IMR-90 (cell line): ENCODE measurements at regions not wholly inside any gene's neighbourhood (a gene's known extent, or its start where the extent isn't known, plus 50 kb on each side); places are given as distances from the start of the nearest gene placed in this dataset.

Experiments
- ATAC-seq: fragments of 200-7000 bp; cut with Tn5 transposase; 2 replicates; pipeline ENCODE4 v1.9.1; 2020; ENCODE audit warnings: low read depth, mild to moderate bottlenecking, moderate library complexity
- BruUV-seq: library from RNA; stranded (reverse); fragments of 400-500 nt; replicated peaks from 2 replicates; lab custom pipeline; 2021; lab: Mats Ljungman, UMichigan
- CTCF ChIA-PET: fragments of 300-600 bp; formaldehyde crosslinking; extraction: SDS; loops from one replicate; lab custom pipeline; 2021; ENCODE audit warnings: antibody characterized with exemption; lab: Yijun Ruan, JAX
- POLR2A ChIA-PET: fragments of 300-600 bp; sonication (Branson Sonifier 250); formaldehyde crosslinking; loops from one replicate; lab custom pipeline; 2022; ENCODE audit warnings: antibody characterized with exemption; ENCODE audit not compliant: unreplicated experiment; lab: Charles Lee
- DNase-seq: peaks from one replicate; pipeline ENCODE4 v3.0.0; 2013
- H2AFZ ChIP-seq: replicated peaks from 2 replicates; pipeline ENCODE3; 2013; ENCODE audit warnings: low read length, mild to moderate bottlenecking; ENCODE audit not compliant: poor library complexity
- H2AK5ac ChIP-seq: 2 replicates; pipeline ENCODE4 v1.6.1; 2013; ENCODE audit warnings: low read depth, low read length, inconsistent platforms
- H2AK9ac ChIP-seq: replicated peaks from 2 replicates; pipeline ENCODE3; 2013; ENCODE audit warnings: mild to moderate bottlenecking, low read depth, low read length, moderate library complexity; ENCODE audit not compliant: poor library complexity
- H2BK120ac ChIP-seq: 2 replicates; pipeline ENCODE4 v1.6.1; 2013; ENCODE audit warnings: low read depth, low read length, inconsistent platforms
- H2BK15ac ChIP-seq: 3 replicates; pipeline ENCODE4 v1.6.1; 2013; ENCODE audit warnings: low read depth, low read length, inconsistent platforms
- H2BK20ac ChIP-seq: 2 replicates; pipeline ENCODE4 v1.6.1; 2013; ENCODE audit warnings: low read depth, mild to moderate bottlenecking, inconsistent platforms, low read length, moderate library complexity
- H2BK5ac ChIP-seq: 2 replicates; pipeline ENCODE4 v1.6.1; 2013; ENCODE audit warnings: mild to moderate bottlenecking, low read depth, low read length, inconsistent platforms; ENCODE audit not compliant: poor library complexity, severe bottlenecking
- H3K14ac ChIP-seq: replicated peaks from 2 replicates; pipeline ENCODE4 v1.6.1; 2013; ENCODE audit warnings: low read depth, low read length, inconsistent platforms
- H3K18ac ChIP-seq: 2 replicates; pipeline ENCODE4 v1.6.1; 2013; ENCODE audit warnings: low read depth, low read length, control low read depth
- H3K23ac ChIP-seq: 2 replicates; pipeline ENCODE4 v1.6.1; 2013; ENCODE audit warnings: low read depth, low read length, inconsistent platforms
- H3K27ac ChIP-seq: 2 replicates; pipeline ENCODE4 v1.5.1; 2013; ENCODE audit warnings: mild to moderate bottlenecking, control low read depth, low read length; ENCODE audit not compliant: insufficient read depth
- H3K27me3 ChIP-seq: 2 replicates; pipeline ENCODE4 v1.6.1; 2013; ENCODE audit warnings: low read length; ENCODE audit not compliant: control insufficient read depth, insufficient read depth
- H3K36me3 ChIP-seq: 2 replicates; pipeline ENCODE4 v1.6.1; 2013; ENCODE audit warnings: low read length, mixed read lengths; ENCODE audit not compliant: control insufficient read depth, insufficient read depth
- H3K4ac ChIP-seq: 2 replicates; pipeline ENCODE4 v1.6.1; 2013; ENCODE audit warnings: low read depth, low read length, inconsistent platforms
- H3K4me1 ChIP-seq: 2 replicates; pipeline ENCODE4 v1.6.1; 2013; ENCODE audit warnings: low read length, mixed read lengths; ENCODE audit not compliant: control insufficient read depth, insufficient read depth
- H3K4me2 ChIP-seq: 2 replicates; pipeline ENCODE4 v1.6.1; 2013; ENCODE audit warnings: low read depth, mild to moderate bottlenecking, control low read depth, low read length, moderate library complexity
- H3K4me3 ChIP-seq: 2 replicates; pipeline ENCODE4 v1.5.1; 2013; ENCODE audit warnings: low read depth, mild to moderate bottlenecking, control low read depth, low read length, moderate library complexity; ENCODE audit not compliant: insufficient read depth
- H3K56ac ChIP-seq: 2 replicates; pipeline ENCODE4 v1.6.1; 2013; ENCODE audit warnings: low read length, inconsistent platforms; ENCODE audit not compliant: insufficient read depth; ENCODE audit errors: extremely low read depth
- H3K79me1 ChIP-seq, 2 experiments: 2 replicates each; pipeline ENCODE4 v1.6.1; 2013; ENCODE audit warnings: low read length in 2 of 2, inconsistent platforms in 1 of 2, low read depth in 1 of 2
- H3K9ac ChIP-seq: 2 replicates; pipeline ENCODE4 v1.6.1; 2013; ENCODE audit warnings: low read depth, low read length, control low read depth
- H3K9me1 ChIP-seq: 2 replicates; pipeline ENCODE4 v1.6.1; 2013; ENCODE audit warnings: low read length, inconsistent platforms; ENCODE audit not compliant: insufficient read depth
- H3K9me3 ChIP-seq: 2 replicates; pipeline ENCODE4 v1.6.1; 2013; ENCODE audit warnings: low read length; ENCODE audit not compliant: control insufficient read depth, insufficient read depth
- H4K20me1 ChIP-seq: 2 replicates; pipeline ENCODE4 v1.6.1; 2013; ENCODE audit warnings: low read length, inconsistent platforms; ENCODE audit not compliant: insufficient read depth
- H4K5ac ChIP-seq: 2 replicates; pipeline ENCODE4 v1.6.1; 2013; ENCODE audit warnings: mild to moderate bottlenecking, low read depth, low read length, control low read depth
- H4K8ac ChIP-seq, 2 experiments: 2 replicates each; pipeline ENCODE4 v1.6.1; 2013; ENCODE audit warnings: low read depth in 2 of 2, low read length in 2 of 2, control low read depth in 1 of 2, inconsistent platforms in 1 of 2
- H4K91ac ChIP-seq: 2 replicates; pipeline ENCODE4 v1.6.1; 2013; ENCODE audit warnings: low read depth, low read length, inconsistent platforms; ENCODE audit not compliant: insufficient read depth
- CEBPB ChIP-seq: IDR thresholded peaks from 2 replicates; pipeline ENCODE4 v1.6.1; 2012; ENCODE audit warnings: low read depth, low read length, improper control_type of control experiment
- RCOR1 ChIP-seq: IDR thresholded peaks from 2 replicates; pipeline ENCODE4 v1.6.1; 2012; ENCODE audit warnings: mild to moderate bottlenecking, low read length, improper control_type of control experiment; ENCODE audit not compliant: insufficient replicate concordance
- WGBS, 2 experiments: methylation state at CpG; one replicate each; pipeline versions ENCODE4 v1.1.5 to v1.1.7; 2013; ENCODE audit warnings: missing lambda C conversion rate in 2 of 2; ENCODE audit not compliant: insufficient read length in 1 of 2; ENCODE audit errors: extremely low coverage in 2 of 2; 5-methylcytosine and 5-hydroxymethylcytosine counted together
- dilution Hi-C: fragments of 300-500 bp; cut with HindIII; formaldehyde crosslinking; loops from one replicate; pipeline ENCODE4 v1.14.3; 2018; ENCODE audit warnings: low sequenced_read_pairs; ENCODE audit not compliant: unreplicated experiment
- in situ Hi-C: fragments of 300-500 bp; cut with MboI; formaldehyde crosslinking; loops from 3 replicates; pipeline ENCODE4 v1.14.3; 2019; ENCODE audit warnings: low sequenced_read_pairs, inconsistent platforms, mixed read lengths
- intact Hi-C: fragments of 100-400 bp; cut with micrococcal nuclease; formaldehyde crosslinking; loops from 2 replicates; pipeline ENCODE4 v1.10.0; 2022

GRCh38 chr4:123535037-123535748 lies 138.6 kb downstream of the SPRY1 start:
- ATAC-seq (no peak), DNase-seq (no peak)
- Histone ChIP-seq H3K18ac (no peak overlapping the region), H3K4me3 (no peak overlapping the region), H3K4ac (no peak overlapping the region), H3K27me3 (no peaks in the 10 kb centered on the region; the same call in 1 of the 2 replicates), H3K79me1 (no peaks in the 10 kb centered on the region), H2BK5ac (no peak overlapping the region), H2BK15ac (no peak overlapping the region), H2AFZ (no peak overlapping the region), H3K14ac (no peak overlapping the region), H2AK9ac (no peak overlapping the region), H3K9me1 (no peaks in the 10 kb centered on the region), H3K36me3 (no peaks in the 10 kb centered on the region), H2BK20ac (no peak overlapping the region), H2AK5ac (no peak overlapping the region), H3K23ac (no peak overlapping the region), H4K91ac (no peak overlapping the region), H3K4me2 (no peak overlapping the region), H4K8ac (no peak overlapping the region), H2BK120ac (no peak overlapping the region), H4K5ac (no peak overlapping the region), H3K27ac (no peak overlapping the region), H3K9ac (no peak overlapping the region), H4K20me1 (no peaks in the 10 kb centered on the region), H3K56ac (no peak overlapping the region), H3K9me3 (peaks cover 2% of the 10 kb centered on the region; the same call in 1 of the 2 replicates), H3K4me1 (no peaks in the 10 kb centered on the region)
- in situ Hi-C loops, result no loop called here
- WGBS, 2 experiments, result no CpG with 5 or more reads among the region's 1 CpG
- CTCF ChIA-PET, result no interaction called here
- BruUV-seq, result no TSS peak
- dilution Hi-C loops, result no loop called here
- TF ChIP-seq CEBPB, result no peak
- TF ChIP-seq RCOR1, result no peak
- POLR2A ChIA-PET, result interaction anchor here (0.6 kb wide), 1 partner anchor 22 kb away, joined by 3 read pairs; no protein-coding TSS in a partner anchor
- intact Hi-C loops, result no loop called here
